ENCODE measurements at regions not wholly inside any gene's neighbourhood (a gene's known extent, or its start where the extent isn't known, plus 50 kb on each side); places are given as distances from the start of the nearest gene placed in this dataset.

DNA sequence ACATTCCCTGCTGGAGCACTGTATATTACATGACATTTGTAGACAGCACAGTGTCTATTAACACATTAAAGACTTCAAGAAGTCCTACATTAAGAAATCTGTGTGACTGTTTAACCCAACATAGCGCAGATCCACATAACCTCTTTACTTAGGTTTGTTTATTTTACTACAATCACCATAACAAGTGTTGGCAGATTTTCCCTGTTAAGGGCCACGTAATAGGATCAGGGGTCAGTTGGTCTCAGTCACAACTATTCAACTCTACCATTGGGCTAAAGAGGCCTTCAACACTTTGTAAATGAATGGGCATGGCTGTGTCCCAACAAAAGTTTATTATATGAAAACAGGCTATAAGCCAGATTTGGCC is 51.3 kb upstream of the ADORA2B start:
- DNase-seq (ENCODE audit: low spot score) (no peak), FAIRE-seq (no peak)

DNA sequence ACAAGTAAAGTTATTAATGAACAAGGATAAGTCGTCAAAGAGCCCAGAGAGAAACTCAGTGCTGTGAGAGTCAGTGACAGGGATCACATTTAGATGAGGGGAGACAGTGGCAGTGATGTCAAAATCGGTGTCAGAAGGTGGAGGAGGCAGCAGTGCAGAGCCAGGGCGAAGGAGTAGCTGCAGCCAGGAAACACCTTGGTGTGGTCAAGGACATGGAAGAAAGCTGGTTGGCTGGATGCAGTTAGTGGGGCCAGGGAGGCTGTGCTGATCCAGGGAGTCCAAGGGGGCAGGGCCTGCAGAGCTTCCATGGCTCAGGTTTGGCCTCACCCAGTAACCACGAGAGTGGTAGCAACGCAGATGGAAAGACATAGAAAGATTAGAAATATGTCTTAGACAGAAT is 50.7 kb upstream of the ADORA2B start:
- DNase-seq (ENCODE audit: low spot score) (no peak), FAIRE-seq (no peak)

DNA sequence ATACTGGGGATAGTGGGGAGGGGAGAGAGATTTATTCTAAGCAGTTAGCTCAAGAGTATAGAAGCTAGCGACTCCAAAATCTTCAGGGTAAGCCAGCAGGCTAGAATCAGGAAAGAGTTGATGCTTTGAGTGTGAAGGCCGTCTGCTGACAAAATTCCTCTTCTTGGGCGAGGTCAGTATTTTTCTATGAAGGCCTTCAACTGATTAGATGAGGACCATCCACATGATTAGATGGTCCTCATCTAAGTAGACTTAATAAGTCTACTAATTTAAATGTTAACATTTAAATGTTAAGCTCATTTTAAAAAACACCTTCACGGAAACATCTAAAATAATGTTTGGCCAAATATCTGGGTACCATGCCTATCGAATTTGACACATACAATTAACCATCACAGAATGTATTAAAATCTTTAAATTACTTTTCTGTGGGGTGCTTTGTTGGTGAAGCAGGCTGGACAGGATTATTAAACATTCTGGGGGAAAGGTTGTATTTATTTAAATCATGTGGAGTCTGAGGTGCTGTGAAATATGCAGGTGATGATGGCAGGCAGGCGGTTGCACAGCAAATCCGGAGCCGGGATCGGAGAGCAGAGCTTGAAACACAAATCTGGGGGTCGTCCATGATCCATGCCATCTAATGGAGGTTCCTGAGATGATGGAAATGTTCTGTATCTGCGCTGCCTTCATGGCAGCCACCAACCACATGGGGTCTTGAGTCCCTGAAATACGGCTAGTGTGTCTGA is 49.8 kb upstream of the ADORA2B start:
- DNase-seq (ENCODE audit: low spot score) (no peak), FAIRE-seq (no peak)

All from RCC 7860 (cell line).